HepG2 (cell line): ENCODE measurements at regions not wholly inside any gene's neighbourhood (a gene's known extent, or its start where the extent isn't known, plus 50 kb on each side); places are given as distances from the start of the nearest gene placed in this dataset.

Source experiments
- CCAR2 ChIP-seq: fragments of 200-400 bp; formaldehyde crosslinking; optimal IDR thresholded peaks from 2 replicates; pipeline ENCODE3; 2018; ENCODE audit warnings: low read depth, mild to moderate bottlenecking, low read length, moderate library complexity
- MATR3 ChIP-seq: sonication (generic); formaldehyde crosslinking; IDR thresholded peaks from 2 replicates; pipeline ENCODE4 v1.4.0; 2020; ENCODE audit warnings: missing genetic modification reagents
- NR2F2 ChIP-seq: IDR thresholded peaks from 2 replicates; pipeline ENCODE4 v1.6.1; 2012; ENCODE audit warnings: low read depth, inconsistent platforms, borderline replicate concordance
- NR2F6 ChIP-seq, 2 experiments: IDR thresholded peaks; 2 replicates each; pipeline ENCODE4 v1.6.1; 2016; ENCODE audit warnings: antibody characterized with exemption in 1 of 2, mild to moderate bottlenecking in 1 of 2
- RARA ChIP-seq: IDR thresholded peaks from 2 replicates; pipeline ENCODE4 v1.6.1; 2016; ENCODE audit warnings: missing genetic modification reagents, missing compliant biosample characterization
- SAP130 ChIP-seq: IDR thresholded peaks from 2 replicates; pipeline ENCODE4 v1.6.1; 2016; ENCODE audit warnings: low read depth
- ZBTB1 ChIP-seq: sonication (generic); formaldehyde crosslinking; IDR thresholded peaks from 2 replicates; pipeline ENCODE4 v1.4.0; 2020; ENCODE audit warnings: missing genetic modification reagents, borderline replicate concordance
- ZFX ChIP-seq: sonication (generic); formaldehyde crosslinking; IDR thresholded peaks from 2 replicates; pipeline ENCODE4 v1.4.0; 2020; ENCODE audit warnings: mild to moderate bottlenecking, low read depth, missing genetic modification reagents, moderate library complexity
- ZNF24 ChIP-seq: fragments of 450-650 bp; IDR thresholded peaks from 2 replicates; pipeline ENCODE4 v1.6.1; 2017; ENCODE audit warnings: antibody characterized with exemption, mild to moderate bottlenecking
- ZNF296 ChIP-seq: sonication (generic); formaldehyde crosslinking; conservative IDR thresholded peaks from 2 replicates; pipeline ENCODE4 v1.5.0; 2020; ENCODE audit warnings: mild to moderate bottlenecking, missing genetic modification reagents
- ZNF501 ChIP-seq: sonication (generic); formaldehyde crosslinking; IDR thresholded peaks from 2 replicates; pipeline ENCODE4 v1.5.1; 2020; ENCODE audit warnings: mild to moderate bottlenecking, moderate library complexity, missing genetic modification reagents
- ZNF550 ChIP-seq: sonication (generic); formaldehyde crosslinking; IDR thresholded peaks from 2 replicates; pipeline ENCODE4 v1.4.0; 2020; ENCODE audit warnings: mild to moderate bottlenecking, missing genetic modification reagents, borderline replicate concordance
- TF ChIP-seq, protein P1 (sequence below): sonication (generic); formaldehyde crosslinking; IDR thresholded peaks from 2 replicates; pipeline ENCODE4 v1.5.1; 2020; ENCODE audit warnings: mild to moderate bottlenecking, missing genetic modification reagents, moderate library complexity
- TF ChIP-seq, protein P2 (sequence below): sonication (generic); formaldehyde crosslinking; conservative IDR thresholded peaks from 2 replicates; pipeline ENCODE4 v1.8.0; 2022; ENCODE audit warnings: missing genetic modification reagents
- TF ChIP-seq, protein P3 (sequence below): sonication (generic); formaldehyde crosslinking; IDR thresholded peaks from 2 replicates; pipeline ENCODE4 v1.8.1; 2023; ENCODE audit warnings: mild to moderate bottlenecking, missing genetic modification reagents
- TF ChIP-seq, protein P4 (sequence below): sonication (generic); formaldehyde crosslinking; IDR thresholded peaks from 2 replicates; pipeline ENCODE4 v1.9.0; 2021; ENCODE audit warnings: missing genetic modification reagents, borderline replicate concordance
- TF ChIP-seq, protein P5 (sequence below), 2 experiments: sonication (generic) in 1 of 2; formaldehyde crosslinking in 1 of 2; IDR thresholded peaks; 2 replicates each; pipeline versions ENCODE4 v1.4.0 to v1.6.1; 2016 to 2020; ENCODE audit warnings: borderline replicate concordance in 1 of 2, low read depth in 1 of 2, mild to moderate bottlenecking in 1 of 2, missing genetic modification reagents in 1 of 2

DNA sequence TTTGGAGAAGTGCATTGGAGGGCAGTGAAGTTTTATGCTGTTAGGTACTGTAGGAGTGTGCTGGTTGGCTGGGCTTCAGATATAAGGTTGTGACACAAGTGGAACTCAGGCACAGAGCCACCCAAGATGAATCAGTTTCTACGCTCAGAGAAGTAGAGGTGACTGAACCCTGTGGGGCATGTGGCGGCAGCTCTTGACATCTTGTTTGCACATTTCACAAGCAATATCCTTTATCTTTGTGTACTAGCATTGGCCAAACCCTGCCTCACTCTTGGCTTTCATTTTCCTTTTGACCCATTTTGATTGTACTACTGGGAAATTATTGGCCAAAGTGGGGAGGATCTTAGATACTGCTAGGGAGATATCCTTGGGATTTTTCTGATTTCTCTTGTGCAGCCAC, 110.0 kb downstream of the PSAT1 start (continued):
- TF ChIP-seq ZNF296 (CRISPR knock-in tag) (no peak), SAP130 (CRISPR knock-in tag) (peak; percentile 59), RARA (peak; percentile 60), ZNF501 (CRISPR knock-in tag) (no peak), CCAR2 (no peak), ZFX (CRISPR knock-in tag) (no peak), ZBTB1 (CRISPR knock-in tag) (no peak), NR2F6 (IDR thresholded peaks at IDR 0.05) (peak; percentile 69), NR2F6 (CRISPR knock-in tag; IDR thresholded peaks at IDR 0.05) (peak; percentile 63), ZNF550 (CRISPR knock-in tag) (no peak), ZNF24 (no peak), MATR3 (CRISPR knock-in tag) (no peak), NR2F2 (peak; percentile 78)
- TF ChIP-seq, protein P1, sequence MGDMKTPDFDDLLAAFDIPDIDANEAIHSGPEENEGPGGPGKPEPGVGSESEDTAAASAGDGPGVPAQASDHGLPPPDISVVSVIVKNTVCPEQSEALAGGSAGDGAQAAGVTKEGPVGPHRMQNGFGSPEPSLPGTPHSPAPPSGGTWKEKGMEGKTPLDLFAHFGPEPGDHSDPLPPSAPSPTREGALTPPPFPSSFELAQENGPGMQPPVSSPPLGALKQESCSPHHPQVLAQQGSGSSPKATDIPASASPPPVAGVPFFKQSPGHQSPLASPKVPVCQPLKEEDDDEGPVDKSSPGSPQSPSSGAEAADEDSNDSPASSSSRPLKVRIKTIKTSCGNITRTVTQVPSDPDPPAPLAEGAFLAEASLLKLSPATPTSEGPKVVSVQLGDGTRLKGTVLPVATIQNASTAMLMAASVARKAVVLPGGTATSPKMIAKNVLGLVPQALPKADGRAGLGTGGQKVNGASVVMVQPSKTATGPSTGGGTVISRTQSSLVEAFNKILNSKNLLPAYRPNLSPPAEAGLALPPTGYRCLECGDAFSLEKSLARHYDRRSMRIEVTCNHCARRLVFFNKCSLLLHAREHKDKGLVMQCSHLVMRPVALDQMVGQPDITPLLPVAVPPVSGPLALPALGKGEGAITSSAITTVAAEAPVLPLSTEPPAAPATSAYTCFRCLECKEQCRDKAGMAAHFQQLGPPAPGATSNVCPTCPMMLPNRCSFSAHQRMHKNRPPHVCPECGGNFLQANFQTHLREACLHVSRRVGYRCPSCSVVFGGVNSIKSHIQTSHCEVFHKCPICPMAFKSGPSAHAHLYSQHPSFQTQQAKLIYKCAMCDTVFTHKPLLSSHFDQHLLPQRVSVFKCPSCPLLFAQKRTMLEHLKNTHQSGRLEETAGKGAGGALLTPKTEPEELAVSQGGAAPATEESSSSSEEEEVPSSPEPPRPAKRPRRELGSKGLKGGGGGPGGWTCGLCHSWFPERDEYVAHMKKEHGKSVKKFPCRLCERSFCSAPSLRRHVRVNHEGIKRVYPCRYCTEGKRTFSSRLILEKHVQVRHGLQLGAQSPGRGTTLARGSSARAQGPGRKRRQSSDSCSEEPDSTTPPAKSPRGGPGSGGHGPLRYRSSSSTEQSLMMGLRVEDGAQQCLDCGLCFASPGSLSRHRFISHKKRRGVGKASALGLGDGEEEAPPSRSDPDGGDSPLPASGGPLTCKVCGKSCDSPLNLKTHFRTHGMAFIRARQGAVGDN, result no peak
- TF ChIP-seq, protein P2, sequence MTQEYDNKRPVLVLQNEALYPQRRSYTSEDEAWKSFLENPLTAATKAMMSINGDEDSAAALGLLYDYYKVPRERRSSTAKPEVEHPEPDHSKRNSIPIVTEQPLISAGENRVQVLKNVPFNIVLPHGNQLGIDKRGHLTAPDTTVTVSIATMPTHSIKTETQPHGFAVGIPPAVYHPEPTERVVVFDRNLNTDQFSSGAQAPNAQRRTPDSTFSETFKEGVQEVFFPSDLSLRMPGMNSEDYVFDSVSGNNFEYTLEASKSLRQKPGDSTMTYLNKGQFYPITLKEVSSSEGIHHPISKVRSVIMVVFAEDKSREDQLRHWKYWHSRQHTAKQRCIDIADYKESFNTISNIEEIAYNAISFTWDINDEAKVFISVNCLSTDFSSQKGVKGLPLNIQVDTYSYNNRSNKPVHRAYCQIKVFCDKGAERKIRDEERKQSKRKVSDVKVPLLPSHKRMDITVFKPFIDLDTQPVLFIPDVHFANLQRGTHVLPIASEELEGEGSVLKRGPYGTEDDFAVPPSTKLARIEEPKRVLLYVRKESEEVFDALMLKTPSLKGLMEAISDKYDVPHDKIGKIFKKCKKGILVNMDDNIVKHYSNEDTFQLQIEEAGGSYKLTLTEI, result no peak
- TF ChIP-seq, protein P3, sequence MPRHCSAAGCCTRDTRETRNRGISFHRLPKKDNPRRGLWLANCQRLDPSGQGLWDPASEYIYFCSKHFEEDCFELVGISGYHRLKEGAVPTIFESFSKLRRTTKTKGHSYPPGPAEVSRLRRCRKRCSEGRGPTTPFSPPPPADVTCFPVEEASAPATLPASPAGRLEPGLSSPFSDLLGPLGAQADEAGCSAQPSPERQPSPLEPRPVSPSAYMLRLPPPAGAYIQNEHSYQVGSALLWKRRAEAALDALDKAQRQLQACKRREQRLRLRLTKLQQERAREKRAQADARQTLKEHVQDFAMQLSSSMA, result no peak
- TF ChIP-seq, protein P4, sequence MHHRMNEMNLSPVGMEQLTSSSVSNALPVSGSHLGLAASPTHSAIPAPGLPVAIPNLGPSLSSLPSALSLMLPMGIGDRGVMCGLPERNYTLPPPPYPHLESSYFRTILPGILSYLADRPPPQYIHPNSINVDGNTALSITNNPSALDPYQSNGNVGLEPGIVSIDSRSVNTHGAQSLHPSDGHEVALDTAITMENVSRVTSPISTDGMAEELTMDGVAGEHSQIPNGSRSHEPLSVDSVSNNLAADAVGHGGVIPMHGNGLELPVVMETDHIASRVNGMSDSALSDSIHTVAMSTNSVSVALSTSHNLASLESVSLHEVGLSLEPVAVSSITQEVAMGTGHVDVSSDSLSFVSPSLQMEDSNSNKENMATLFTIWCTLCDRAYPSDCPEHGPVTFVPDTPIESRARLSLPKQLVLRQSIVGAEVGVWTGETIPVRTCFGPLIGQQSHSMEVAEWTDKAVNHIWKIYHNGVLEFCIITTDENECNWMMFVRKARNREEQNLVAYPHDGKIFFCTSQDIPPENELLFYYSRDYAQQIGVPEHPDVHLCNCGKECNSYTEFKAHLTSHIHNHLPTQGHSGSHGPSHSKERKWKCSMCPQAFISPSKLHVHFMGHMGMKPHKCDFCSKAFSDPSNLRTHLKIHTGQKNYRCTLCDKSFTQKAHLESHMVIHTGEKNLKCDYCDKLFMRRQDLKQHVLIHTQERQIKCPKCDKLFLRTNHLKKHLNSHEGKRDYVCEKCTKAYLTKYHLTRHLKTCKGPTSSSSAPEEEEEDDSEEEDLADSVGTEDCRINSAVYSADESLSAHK, result no peak
- TF ChIP-seq, protein P5, sequence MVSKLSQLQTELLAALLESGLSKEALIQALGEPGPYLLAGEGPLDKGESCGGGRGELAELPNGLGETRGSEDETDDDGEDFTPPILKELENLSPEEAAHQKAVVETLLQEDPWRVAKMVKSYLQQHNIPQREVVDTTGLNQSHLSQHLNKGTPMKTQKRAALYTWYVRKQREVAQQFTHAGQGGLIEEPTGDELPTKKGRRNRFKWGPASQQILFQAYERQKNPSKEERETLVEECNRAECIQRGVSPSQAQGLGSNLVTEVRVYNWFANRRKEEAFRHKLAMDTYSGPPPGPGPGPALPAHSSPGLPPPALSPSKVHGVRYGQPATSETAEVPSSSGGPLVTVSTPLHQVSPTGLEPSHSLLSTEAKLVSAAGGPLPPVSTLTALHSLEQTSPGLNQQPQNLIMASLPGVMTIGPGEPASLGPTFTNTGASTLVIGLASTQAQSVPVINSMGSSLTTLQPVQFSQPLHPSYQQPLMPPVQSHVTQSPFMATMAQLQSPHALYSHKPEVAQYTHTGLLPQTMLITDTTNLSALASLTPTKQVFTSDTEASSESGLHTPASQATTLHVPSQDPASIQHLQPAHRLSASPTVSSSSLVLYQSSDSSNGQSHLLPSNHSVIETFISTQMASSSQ (IDR thresholded peaks at IDR 0.05; ENCODE audit: low read depth), result 0 out of 2 replicates have a peak, but pooled peaks have one; percentile 22
- TF ChIP-seq, protein P5 (CRISPR knock-in tag; IDR thresholded peaks at IDR 0.05; ENCODE audit: borderline replicate concordance), result peak; percentile 44; the same call in 1 of the 2 replicates
